Chondrocyte (in vitro differentiated cells): ENCODE measurements at regions not wholly inside any gene's neighbourhood (a gene's known extent, or its start where the extent isn't known, plus 50 kb on each side); places are given as distances from the start of the nearest gene placed in this dataset.

ENCODE experiments used
- DNase-seq: peaks from one replicate; pipeline ENCODE4 v3.0.0; 2021; ENCODE audit warnings: mixed read lengths, low spot score
- H3K27ac Mint-ChIP-seq: one replicate; pipeline ENCODE4 v1.8.0; 2021; ENCODE audit warnings: mild to moderate bottlenecking, moderate library complexity, mixed read lengths; ENCODE audit not compliant: unreplicated experiment
- H3K27me3 Mint-ChIP-seq: 2 replicates; pipeline ENCODE4 v1.8.0; 2021; ENCODE audit warnings: low read depth, mixed read lengths
- H3K36me3 Mint-ChIP-seq: 2 replicates; pipeline ENCODE4 v1.8.0; 2021; ENCODE audit warnings: low read depth, mixed read lengths
- H3K4me1 Mint-ChIP-seq: 2 replicates; pipeline ENCODE4 v1.8.0; 2021; ENCODE audit warnings: low read depth, mild to moderate bottlenecking, mixed read lengths
- H3K4me3 Mint-ChIP-seq: one replicate; pipeline ENCODE4 v1.8.0; 2021; ENCODE audit warnings: mild to moderate bottlenecking, moderate library complexity, mixed read lengths; ENCODE audit not compliant: unreplicated experiment
- H3K9me3 Mint-ChIP-seq: 2 replicates; pipeline ENCODE4 v1.8.0; 2021; ENCODE audit warnings: low read depth, mixed read lengths
- CTCF ChIP-seq: fragments of 200-600 bp; sonication (generic); IDR thresholded peaks from 2 replicates; pipeline ENCODE4 v1.5.0; 2021; ENCODE audit warnings: antibody characterized with exemption, mild to moderate bottlenecking, moderate library complexity

- H3K4me3 Mint-ChIP-seq, result no peak overlapping the region
- no peaks in the 10 kb centered on the region for H3K36me3 Mint-ChIP-seq
- peak overlapping the region; percentile 33 for H3K27ac Mint-ChIP-seq
- no peak for TF ChIP-seq CTCF
- H3K9me3 Mint-ChIP-seq, result no peaks in the 10 kb centered on the region
- peaks cover 25% of the 10 kb centered on the region for H3K4me1 Mint-ChIP-seq
- peak; percentile 61 for DNase-seq
- no peaks in the 10 kb centered on the region for H3K27me3 Mint-ChIP-seq
These were observed 70.9 kb upstream of the HS6ST1 start for GRCh38 chr2:128389388-128390086.

- no peak overlapping the region for H3K27ac Mint-ChIP-seq
- no peaks in the 10 kb centered on the region for H3K36me3 Mint-ChIP-seq
- TF ChIP-seq CTCF, result no peak
- no peaks in the 10 kb centered on the region for H3K9me3 Mint-ChIP-seq
- H3K4me3 Mint-ChIP-seq, result no peak overlapping the region
- no peaks in the 10 kb centered on the region for H3K27me3 Mint-ChIP-seq
- DNase-seq, result peak; percentile 76
- H3K4me1 Mint-ChIP-seq, result peaks cover 27% of the 10 kb centered on the region
These were observed 71.8 kb upstream of the HS6ST1 start for GRCh38 chr2:128390256-128390990.

- no peak overlapping the region for H3K27ac Mint-ChIP-seq
- H3K4me1 Mint-ChIP-seq, result peaks cover 33% of the 10 kb centered on the region
- H3K9me3 Mint-ChIP-seq, result no peaks in the 10 kb centered on the region
- no peaks in the 10 kb centered on the region for H3K36me3 Mint-ChIP-seq
- no peak overlapping the region for H3K4me3 Mint-ChIP-seq
- TF ChIP-seq CTCF, result no peak
- H3K27me3 Mint-ChIP-seq, result no peaks in the 10 kb centered on the region
- DNase-seq, result peak; percentile 44
These were observed 72.4 kb upstream of the HS6ST1 start for GRCh38 chr2:128390991-128391630.

- DNase-seq, result no peak
- Mint-ChIP-seq H3K4me1 (peaks cover 39% of the 10 kb centered on the region), H3K9me3 (no peaks in the 10 kb centered on the region), H3K4me3 (no peak overlapping the region), H3K36me3 (no peaks in the 10 kb centered on the region), H3K27ac (no peak overlapping the region), H3K27me3 (no peaks in the 10 kb centered on the region)
- TF ChIP-seq CTCF, result no peak
These were observed 73.0 kb upstream of the HS6ST1 start for GRCh38 chr2:128391679-128392078.

- peaks cover 44% of the 10 kb centered on the region for H3K4me1 Mint-ChIP-seq
- no peaks in the 10 kb centered on the region for H3K36me3 Mint-ChIP-seq
- no peak overlapping the region for H3K4me3 Mint-ChIP-seq
- DNase-seq, result no peak
- no peak for TF ChIP-seq CTCF
- no peaks in the 10 kb centered on the region for H3K27me3 Mint-ChIP-seq
- H3K27ac Mint-ChIP-seq, result no peak overlapping the region
- H3K9me3 Mint-ChIP-seq, result no peaks in the 10 kb centered on the region
These were observed 73.5 kb upstream of the HS6ST1 start for GRCh38 chr2:128392207-128392606.
